WTC11 (cell line): ENCODE measurements at regions not wholly inside any gene's neighbourhood (a gene's known extent, or its start where the extent isn't known, plus 50 kb on each side); places are given as distances from the start of the nearest gene placed in this dataset.

Experiments
- ATAC-seq: fragments of 200-7000 bp; cut with Tn5 transposase; 2 replicates; pipeline ENCODE4 v1.10.0; 2021; ENCODE audit warnings: mild to moderate bottlenecking, moderate library complexity
- CTCF ChIA-PET: fragments of 300-600 bp; sonication (Branson Sonifier 250); formaldehyde crosslinking; loops from one replicate; lab custom pipeline; 2021; ENCODE audit warnings: antibody characterized with exemption; lab: Charles Lee
- POLR2A ChIA-PET: fragments of 350-600 bp; sonication (Branson Sonifier 250); formaldehyde crosslinking; loops from one replicate; lab custom pipeline; 2021; ENCODE audit warnings: antibody characterized with exemption; lab: Charles Lee
- DNase-seq: peaks from one replicate; pipeline ENCODE4 v3.0.0; 2021; ENCODE audit warnings: low spot score
- H3K27ac Mint-ChIP-seq: 2 replicates; pipeline ENCODE4 v1.8.0; 2021; ENCODE audit warnings: mixed read lengths
- H3K27me3 Mint-ChIP-seq: 2 replicates; pipeline ENCODE4 v1.8.0; 2021; ENCODE audit warnings: low read depth, mild to moderate bottlenecking, moderate library complexity, mixed read lengths
- H3K36me3 Mint-ChIP-seq: 2 replicates; pipeline ENCODE4 v1.8.0; 2021; ENCODE audit warnings: mixed read lengths
- H3K4me1 Mint-ChIP-seq: 2 replicates; pipeline ENCODE4 v1.8.0; 2022; ENCODE audit warnings: mixed read lengths
- H3K4me3 Mint-ChIP-seq: 2 replicates; pipeline ENCODE4 v1.8.0; 2021; ENCODE audit warnings: mild to moderate bottlenecking, moderate library complexity, mixed read lengths
- H3K9me3 Mint-ChIP-seq: 2 replicates; pipeline ENCODE4 v1.8.0; 2021; ENCODE audit warnings: mixed read lengths
- CBFB ChIP-seq: sonication (generic); formaldehyde crosslinking; IDR thresholded peaks from 2 replicates; pipeline ENCODE4 v1.8.1; 2022; ENCODE audit warnings: mild to moderate bottlenecking, low read depth, missing genetic modification reagents
- CREB1 ChIP-seq: sonication (generic); formaldehyde crosslinking; IDR thresholded peaks from 2 replicates; pipeline ENCODE4 v1.8.0; 2023; ENCODE audit warnings: mild to moderate bottlenecking, missing genetic modification reagents
- FOXK1 ChIP-seq: sonication (generic); formaldehyde crosslinking; IDR thresholded peaks from 2 replicates; pipeline ENCODE4 v1.8.0; 2022; ENCODE audit warnings: mild to moderate bottlenecking, moderate library complexity, missing genetic modification reagents
- HMGA2 ChIP-seq: fragments of 250-450 bp; sonication (Bioruptor Pico); IDR thresholded peaks from 2 replicates; pipeline ENCODE4 v1.4.0; 2021; ENCODE audit warnings: mild to moderate bottlenecking, moderate library complexity
- KAT7 ChIP-seq: sonication (generic); formaldehyde crosslinking; IDR thresholded peaks from 2 replicates; pipeline ENCODE4 v1.8.1; 2023; ENCODE audit warnings: missing genetic modification reagents, mild to moderate bottlenecking, borderline replicate concordance
- OVOL2 ChIP-seq: fragments of 250-450 bp; sonication (Bioruptor Pico); IDR thresholded peaks from 2 replicates; pipeline ENCODE4 v1.9.0; 2021; ENCODE audit warnings: mild to moderate bottlenecking, borderline replicate concordance
- SMAD4 ChIP-seq: sonication (generic); formaldehyde crosslinking; IDR thresholded peaks from 2 replicates; pipeline ENCODE4 v1.8.0; 2022; ENCODE audit warnings: mild to moderate bottlenecking, missing genetic modification reagents
- SP1 ChIP-seq: sonication (generic); formaldehyde crosslinking; conservative IDR thresholded peaks from 2 replicates; pipeline ENCODE4 v1.8.1; 2022; ENCODE audit warnings: missing genetic modification reagents
- ZNF263 ChIP-seq: sonication (generic); formaldehyde crosslinking; IDR thresholded peaks from 2 replicates; pipeline ENCODE4 v1.8.1; 2022; ENCODE audit warnings: low read depth, mild to moderate bottlenecking, moderate library complexity, missing genetic modification reagents
- ZNF423 ChIP-seq: fragments of 250-450 bp; sonication (Bioruptor Pico); IDR thresholded peaks from 2 replicates; pipeline ENCODE4 v2.1.2; 2022; ENCODE audit warnings: mild to moderate bottlenecking, moderate library complexity
- TF ChIP-seq, protein P1 (sequence below): sonication (generic); formaldehyde crosslinking; IDR thresholded peaks from 2 replicates; pipeline ENCODE4 v1.8.1; 2023; ENCODE audit warnings: mild to moderate bottlenecking, missing genetic modification reagents
- TF ChIP-seq, protein P2 (sequence below): sonication (generic); formaldehyde crosslinking; IDR thresholded peaks from 2 replicates; pipeline ENCODE4 v1.8.1; 2023; ENCODE audit warnings: mild to moderate bottlenecking, missing genetic modification reagents, borderline replicate concordance
- TF ChIP-seq, protein P3 (sequence below): sonication (generic); formaldehyde crosslinking; IDR thresholded peaks from 2 replicates; pipeline ENCODE4 v1.8.0; 2022; ENCODE audit warnings: mild to moderate bottlenecking, missing genetic modification reagents
- TF ChIP-seq, protein P4 (sequence below): fragments of 250-450 bp; sonication (Bioruptor Pico); IDR thresholded peaks from 2 replicates; pipeline ENCODE4 v1.8.0; 2021; ENCODE audit warnings: mild to moderate bottlenecking
- TF ChIP-seq, protein P5 (sequence below): sonication (generic); formaldehyde crosslinking; IDR thresholded peaks from 2 replicates; pipeline ENCODE4 v1.8.0; 2022; ENCODE audit warnings: mild to moderate bottlenecking, missing genetic modification reagents
- TF ChIP-seq, protein P6 (sequence below): sonication (generic); formaldehyde crosslinking; conservative IDR thresholded peaks from 2 replicates; pipeline ENCODE4 v1.8.1; 2023; ENCODE audit warnings: mild to moderate bottlenecking, low read depth, missing genetic modification reagents, moderate library complexity
- TF ChIP-seq, protein P7 (sequence below): sonication (generic); formaldehyde crosslinking; conservative IDR thresholded peaks from 2 replicates; pipeline ENCODE4 v1.8.1; 2022; ENCODE audit warnings: mild to moderate bottlenecking, missing genetic modification reagents
- TF ChIP-seq, protein P8 (sequence below): sonication (generic); formaldehyde crosslinking; IDR thresholded peaks from 2 replicates; pipeline ENCODE4 v1.8.1; 2023; ENCODE audit warnings: mild to moderate bottlenecking, moderate library complexity, missing genetic modification reagents

DNA sequence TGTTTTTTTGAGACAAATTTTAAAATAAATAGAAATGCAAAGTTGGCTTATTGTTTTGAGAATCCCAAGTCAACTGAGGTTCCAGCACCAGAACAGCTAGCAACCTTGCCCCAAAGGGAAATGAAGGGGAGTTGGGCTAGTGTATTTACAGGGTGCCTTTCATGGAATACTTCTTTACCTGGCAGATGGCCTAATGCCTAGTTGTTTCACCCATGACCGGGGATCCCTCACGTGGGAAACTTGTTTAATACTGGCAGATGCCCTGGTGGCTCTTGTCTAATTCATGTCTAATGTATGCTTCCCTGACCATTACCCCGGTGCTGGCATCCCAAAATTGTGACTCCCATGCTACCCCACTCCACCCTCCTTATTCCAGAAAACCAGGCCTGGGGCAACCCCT is 861.1 kb upstream of the ZWINT start:
- no peak for DNase-seq
- Mint-ChIP-seq H3K27ac (peak overlapping the region; percentile 96), H3K4me1 (peaks cover 68% of the 10 kb centered on the region), H3K9me3 (no peaks in the 10 kb centered on the region), H3K36me3 (no peaks in the 10 kb centered on the region), H3K4me3 (peak overlapping the region; percentile 73), H3K27me3 (no peaks in the 10 kb centered on the region)
- ChIA-PET POLR2A (interaction anchor here (0.7 kb wide), 1 partner anchor 540 kb away, joined by 4 read pairs; no protein-coding TSS in a partner anchor), CTCF (no interaction called here)
- peak; percentile 43 for ATAC-seq
- no peak for TF ChIP-seq FOXK1
- TF ChIP-seq, protein P1, sequence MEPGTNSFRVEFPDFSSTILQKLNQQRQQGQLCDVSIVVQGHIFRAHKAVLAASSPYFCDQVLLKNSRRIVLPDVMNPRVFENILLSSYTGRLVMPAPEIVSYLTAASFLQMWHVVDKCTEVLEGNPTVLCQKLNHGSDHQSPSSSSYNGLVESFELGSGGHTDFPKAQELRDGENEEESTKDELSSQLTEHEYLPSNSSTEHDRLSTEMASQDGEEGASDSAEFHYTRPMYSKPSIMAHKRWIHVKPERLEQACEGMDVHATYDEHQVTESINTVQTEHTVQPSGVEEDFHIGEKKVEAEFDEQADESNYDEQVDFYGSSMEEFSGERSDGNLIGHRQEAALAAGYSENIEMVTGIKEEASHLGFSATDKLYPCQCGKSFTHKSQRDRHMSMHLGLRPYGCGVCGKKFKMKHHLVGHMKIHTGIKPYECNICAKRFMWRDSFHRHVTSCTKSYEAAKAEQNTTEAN (CRISPR knock-in tag): no peak

DNA sequence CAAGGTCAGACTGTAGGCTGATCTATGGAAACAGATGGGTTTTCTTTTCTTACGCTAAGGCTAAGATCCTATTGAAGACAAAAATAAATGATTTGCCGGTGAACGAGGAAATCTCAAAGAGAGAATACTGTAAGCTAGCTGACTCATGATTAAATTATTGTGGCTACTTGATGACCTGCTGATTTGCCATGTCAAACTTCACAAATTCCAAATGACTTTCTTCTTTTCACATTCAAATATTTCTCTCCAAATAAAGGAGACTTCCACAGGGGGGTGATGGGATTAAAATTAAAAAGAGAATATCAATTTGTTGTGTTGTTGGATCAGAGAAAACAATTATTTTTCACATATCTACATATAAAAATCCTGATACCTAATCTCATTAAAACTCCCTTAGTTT is 860.6 kb upstream of the ZWINT start:
- POLR2A ChIA-PET: no interaction called here
- CTCF ChIA-PET: no interaction called here
- H3K4me3 Mint-ChIP-seq: peak overlapping the region; percentile 73
- DNase-seq: no peak
- H3K4me1 Mint-ChIP-seq: peaks cover 64% of the 10 kb centered on the region
- H3K36me3 Mint-ChIP-seq: no peaks in the 10 kb centered on the region
- no peaks in the 10 kb centered on the region for H3K27me3 Mint-ChIP-seq
- no peak for ATAC-seq
- no peak for TF ChIP-seq SMAD4 (CRISPR knock-in tag)
- TF ChIP-seq, all 79 proteins: peak for 0
- H3K9me3 Mint-ChIP-seq: no peaks in the 10 kb centered on the region
- peak overlapping the region; percentile 96 for H3K27ac Mint-ChIP-seq

DNA sequence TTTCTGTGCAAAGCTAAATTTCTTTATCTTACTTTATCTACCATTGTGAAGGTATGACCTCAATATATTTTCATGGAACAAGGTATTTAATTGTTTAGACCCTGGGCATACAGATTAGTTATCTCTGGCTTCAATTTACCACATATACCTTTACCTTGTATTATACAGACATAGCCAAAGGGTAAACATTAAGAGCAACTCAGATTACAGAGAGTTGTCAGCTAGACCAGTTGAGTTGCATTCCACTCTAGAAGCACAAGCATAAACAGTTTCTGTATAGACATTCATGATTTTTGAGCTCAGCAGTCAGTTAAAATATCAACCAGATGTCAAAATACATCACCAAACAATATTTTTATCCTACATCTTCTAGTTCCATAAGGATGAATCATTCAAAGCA is 857.3 kb upstream of the ZWINT start:
- Mint-ChIP-seq H3K4me1 (peaks cover 45% of the 10 kb centered on the region), H3K27me3 (no peaks in the 10 kb centered on the region), H3K9me3 (no peaks in the 10 kb centered on the region), H3K4me3 (peak overlapping the region; percentile 12), H3K36me3 (peaks cover 3% of the 10 kb centered on the region), H3K27ac (no peak overlapping the region)
- ChIA-PET POLR2A (no interaction called here), CTCF (no interaction called here)
- ATAC-seq (no peak), DNase-seq (no peak)
- TF ChIP-seq ZNF263 (no peak), CBFB (no peak), KAT7 (no peak), HMGA2 (CRISPR knock-in tag) (no peak), OVOL2 (CRISPR knock-in tag) (no peak), CREB1 (CRISPR knock-in tag) (no peak), SP1 (CRISPR knock-in tag) (no peak), SMAD4 (CRISPR knock-in tag) (no peak), ZNF423 (no peak)
- TF ChIP-seq, protein P2, sequence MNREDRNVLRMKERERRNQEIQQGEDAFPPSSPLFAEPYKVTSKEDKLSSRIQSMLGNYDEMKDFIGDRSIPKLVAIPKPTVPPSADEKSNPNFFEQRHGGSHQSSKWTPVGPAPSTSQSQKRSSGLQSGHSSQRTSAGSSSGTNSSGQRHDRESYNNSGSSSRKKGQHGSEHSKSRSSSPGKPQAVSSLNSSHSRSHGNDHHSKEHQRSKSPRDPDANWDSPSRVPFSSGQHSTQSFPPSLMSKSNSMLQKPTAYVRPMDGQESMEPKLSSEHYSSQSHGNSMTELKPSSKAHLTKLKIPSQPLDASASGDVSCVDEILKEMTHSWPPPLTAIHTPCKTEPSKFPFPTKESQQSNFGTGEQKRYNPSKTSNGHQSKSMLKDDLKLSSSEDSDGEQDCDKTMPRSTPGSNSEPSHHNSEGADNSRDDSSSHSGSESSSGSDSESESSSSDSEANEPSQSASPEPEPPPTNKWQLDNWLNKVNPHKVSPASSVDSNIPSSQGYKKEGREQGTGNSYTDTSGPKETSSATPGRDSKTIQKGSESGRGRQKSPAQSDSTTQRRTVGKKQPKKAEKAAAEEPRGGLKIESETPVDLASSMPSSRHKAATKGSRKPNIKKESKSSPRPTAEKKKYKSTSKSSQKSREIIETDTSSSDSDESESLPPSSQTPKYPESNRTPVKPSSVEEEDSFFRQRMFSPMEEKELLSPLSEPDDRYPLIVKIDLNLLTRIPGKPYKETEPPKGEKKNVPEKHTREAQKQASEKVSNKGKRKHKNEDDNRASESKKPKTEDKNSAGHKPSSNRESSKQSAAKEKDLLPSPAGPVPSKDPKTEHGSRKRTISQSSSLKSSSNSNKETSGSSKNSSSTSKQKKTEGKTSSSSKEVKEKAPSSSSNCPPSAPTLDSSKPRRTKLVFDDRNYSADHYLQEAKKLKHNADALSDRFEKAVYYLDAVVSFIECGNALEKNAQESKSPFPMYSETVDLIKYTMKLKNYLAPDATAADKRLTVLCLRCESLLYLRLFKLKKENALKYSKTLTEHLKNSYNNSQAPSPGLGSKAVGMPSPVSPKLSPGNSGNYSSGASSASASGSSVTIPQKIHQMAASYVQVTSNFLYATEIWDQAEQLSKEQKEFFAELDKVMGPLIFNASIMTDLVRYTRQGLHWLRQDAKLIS: no peak
- TF ChIP-seq, protein P3, sequence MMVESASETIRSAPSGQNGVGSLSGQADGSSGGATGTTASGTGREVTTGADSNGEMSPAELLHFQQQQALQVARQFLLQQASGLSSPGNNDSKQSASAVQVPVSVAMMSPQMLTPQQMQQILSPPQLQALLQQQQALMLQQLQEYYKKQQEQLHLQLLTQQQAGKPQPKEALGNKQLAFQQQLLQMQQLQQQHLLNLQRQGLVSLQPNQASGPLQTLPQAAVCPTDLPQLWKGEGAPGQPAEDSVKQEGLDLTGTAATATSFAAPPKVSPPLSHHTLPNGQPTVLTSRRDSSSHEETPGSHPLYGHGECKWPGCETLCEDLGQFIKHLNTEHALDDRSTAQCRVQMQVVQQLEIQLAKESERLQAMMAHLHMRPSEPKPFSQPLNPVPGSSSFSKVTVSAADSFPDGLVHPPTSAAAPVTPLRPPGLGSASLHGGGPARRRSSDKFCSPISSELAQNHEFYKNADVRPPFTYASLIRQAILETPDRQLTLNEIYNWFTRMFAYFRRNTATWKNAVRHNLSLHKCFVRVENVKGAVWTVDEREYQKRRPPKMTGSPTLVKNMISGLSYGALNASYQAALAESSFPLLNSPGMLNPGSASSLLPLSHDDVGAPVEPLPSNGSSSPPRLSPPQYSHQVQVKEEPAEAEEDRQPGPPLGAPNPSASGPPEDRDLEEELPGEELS (CRISPR knock-in tag): no peak
- TF ChIP-seq, protein P4, sequence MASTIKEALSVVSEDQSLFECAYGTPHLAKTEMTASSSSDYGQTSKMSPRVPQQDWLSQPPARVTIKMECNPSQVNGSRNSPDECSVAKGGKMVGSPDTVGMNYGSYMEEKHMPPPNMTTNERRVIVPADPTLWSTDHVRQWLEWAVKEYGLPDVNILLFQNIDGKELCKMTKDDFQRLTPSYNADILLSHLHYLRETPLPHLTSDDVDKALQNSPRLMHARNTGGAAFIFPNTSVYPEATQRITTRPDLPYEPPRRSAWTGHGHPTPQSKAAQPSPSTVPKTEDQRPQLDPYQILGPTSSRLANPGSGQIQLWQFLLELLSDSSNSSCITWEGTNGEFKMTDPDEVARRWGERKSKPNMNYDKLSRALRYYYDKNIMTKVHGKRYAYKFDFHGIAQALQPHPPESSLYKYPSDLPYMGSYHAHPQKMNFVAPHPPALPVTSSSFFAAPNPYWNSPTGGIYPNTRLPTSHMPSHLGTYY (CRISPR knock-in tag): no peak
- TF ChIP-seq, protein P5, sequence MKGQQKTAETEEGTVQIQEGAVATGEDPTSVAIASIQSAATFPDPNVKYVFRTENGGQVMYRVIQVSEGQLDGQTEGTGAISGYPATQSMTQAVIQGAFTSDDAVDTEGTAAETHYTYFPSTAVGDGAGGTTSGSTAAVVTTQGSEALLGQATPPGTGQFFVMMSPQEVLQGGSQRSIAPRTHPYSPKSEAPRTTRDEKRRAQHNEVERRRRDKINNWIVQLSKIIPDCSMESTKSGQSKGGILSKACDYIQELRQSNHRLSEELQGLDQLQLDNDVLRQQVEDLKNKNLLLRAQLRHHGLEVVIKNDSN (CRISPR knock-in tag): no peak
- TF ChIP-seq, protein P6, sequence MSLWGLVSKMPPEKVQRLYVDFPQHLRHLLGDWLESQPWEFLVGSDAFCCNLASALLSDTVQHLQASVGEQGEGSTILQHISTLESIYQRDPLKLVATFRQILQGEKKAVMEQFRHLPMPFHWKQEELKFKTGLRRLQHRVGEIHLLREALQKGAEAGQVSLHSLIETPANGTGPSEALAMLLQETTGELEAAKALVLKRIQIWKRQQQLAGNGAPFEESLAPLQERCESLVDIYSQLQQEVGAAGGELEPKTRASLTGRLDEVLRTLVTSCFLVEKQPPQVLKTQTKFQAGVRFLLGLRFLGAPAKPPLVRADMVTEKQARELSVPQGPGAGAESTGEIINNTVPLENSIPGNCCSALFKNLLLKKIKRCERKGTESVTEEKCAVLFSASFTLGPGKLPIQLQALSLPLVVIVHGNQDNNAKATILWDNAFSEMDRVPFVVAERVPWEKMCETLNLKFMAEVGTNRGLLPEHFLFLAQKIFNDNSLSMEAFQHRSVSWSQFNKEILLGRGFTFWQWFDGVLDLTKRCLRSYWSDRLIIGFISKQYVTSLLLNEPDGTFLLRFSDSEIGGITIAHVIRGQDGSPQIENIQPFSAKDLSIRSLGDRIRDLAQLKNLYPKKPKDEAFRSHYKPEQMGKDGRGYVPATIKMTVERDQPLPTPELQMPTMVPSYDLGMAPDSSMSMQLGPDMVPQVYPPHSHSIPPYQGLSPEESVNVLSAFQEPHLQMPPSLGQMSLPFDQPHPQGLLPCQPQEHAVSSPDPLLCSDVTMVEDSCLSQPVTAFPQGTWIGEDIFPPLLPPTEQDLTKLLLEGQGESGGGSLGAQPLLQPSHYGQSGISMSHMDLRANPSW: no peak
- TF ChIP-seq, protein P7, sequence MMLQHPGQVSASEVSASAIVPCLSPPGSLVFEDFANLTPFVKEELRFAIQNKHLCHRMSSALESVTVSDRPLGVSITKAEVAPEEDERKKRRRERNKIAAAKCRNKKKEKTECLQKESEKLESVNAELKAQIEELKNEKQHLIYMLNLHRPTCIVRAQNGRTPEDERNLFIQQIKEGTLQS (CRISPR knock-in tag): no peak
- TF ChIP-seq, protein P8, sequence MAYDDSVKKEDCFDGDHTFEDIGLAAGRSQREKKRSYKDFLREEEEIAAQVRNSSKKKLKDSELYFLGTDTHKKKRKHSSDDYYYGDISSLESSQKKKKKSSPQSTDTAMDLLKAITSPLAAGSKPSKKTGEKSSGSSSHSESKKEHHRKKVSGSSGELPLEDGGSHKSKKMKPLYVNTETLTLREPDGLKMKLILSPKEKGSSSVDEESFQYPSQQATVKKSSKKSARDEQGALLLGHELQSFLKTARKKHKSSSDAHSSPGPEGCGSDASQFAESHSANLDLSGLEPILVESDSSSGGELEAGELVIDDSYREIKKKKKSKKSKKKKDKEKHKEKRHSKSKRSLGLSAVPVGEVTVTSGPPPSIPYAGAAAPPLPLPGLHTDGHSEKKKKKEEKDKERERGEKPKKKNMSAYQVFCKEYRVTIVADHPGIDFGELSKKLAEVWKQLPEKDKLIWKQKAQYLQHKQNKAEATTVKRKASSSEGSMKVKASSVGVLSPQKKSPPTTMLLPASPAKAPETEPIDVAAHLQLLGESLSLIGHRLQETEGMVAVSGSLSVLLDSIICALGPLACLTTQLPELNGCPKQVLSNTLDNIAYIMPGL: no peak
